Panc1 (cell line): ENCODE measurements at regions not wholly inside any gene's neighbourhood (a gene's known extent, or its start where the extent isn't known, plus 50 kb on each side); places are given as distances from the start of the nearest gene placed in this dataset.

Experiments used
- ATAC-seq: fragments of 200-7000 bp; cut with Tn5 transposase; 2 replicates; pipeline ENCODE4 v1.9.1; 2020; ENCODE audit warnings: mild to moderate bottlenecking, moderate library complexity
- BruUV-seq: library from RNA; stranded (reverse); fragments of 400-500 nt; replicated peaks from 2 replicates; lab custom pipeline; 2021; lab: Mats Ljungman, UMichigan
- CTCF ChIA-PET: fragments of 300-600 bp; sonication (Branson Sonifier 250); formaldehyde crosslinking; loops from one replicate; lab custom pipeline; 2022; ENCODE audit warnings: antibody characterized with exemption; lab: Charles Lee
- POLR2A ChIA-PET: fragments of 300-600 bp; sonication (Branson Sonifier 250); formaldehyde crosslinking; loops from one replicate; lab custom pipeline; 2022; ENCODE audit warnings: antibody characterized with exemption; lab: Charles Lee
- DNase-seq: peaks from one replicate; pipeline ENCODE4 v3.0.0-alpha.2; 2010; ENCODE audit warnings: low read depth, low spot score
- H3K27ac ChIP-seq: 2 replicates; pipeline ENCODE4 v1.5.1; 2011; ENCODE audit warnings: mild to moderate bottlenecking, low read length, inconsistent platforms
- H3K27me3 ChIP-seq: fragments of 200-500 bp; sonication (Bioruptor generic); 2 replicates; pipeline ENCODE4 v1.6.0; 2014; ENCODE audit warnings: low read length, inconsistent platforms; ENCODE audit not compliant: control insufficient read depth, insufficient read depth
- H3K36me3 ChIP-seq: fragments of 200-500 bp; sonication (Bioruptor generic); 2 replicates; pipeline ENCODE4 v1.5.1; 2014; ENCODE audit warnings: inconsistent platforms, mild to moderate bottlenecking, low read length, moderate library complexity; ENCODE audit not compliant: control insufficient read depth, insufficient read depth
- H3K4me1 ChIP-seq: 2 replicates; pipeline ENCODE4 v1.5.1; 2011; ENCODE audit warnings: inconsistent platforms, mild to moderate bottlenecking, low read length, moderate library complexity; ENCODE audit not compliant: control insufficient read depth, insufficient read depth
- H3K4me3 ChIP-seq, 2 experiments: 2 replicates each; pipeline ENCODE4 v1.5.1; 2011 to 2012; ENCODE audit warnings: low read depth in 2 of 2, low read length in 2 of 2, mild to moderate bottlenecking in 2 of 2, inconsistent platforms in 1 of 2, moderate library complexity in 1 of 2
- H3K9me3 ChIP-seq: fragments of 200-500 bp; sonication (Bioruptor generic); 2 replicates; pipeline ENCODE4 v1.5.1; 2014; ENCODE audit warnings: low read depth, mild to moderate bottlenecking, inconsistent platforms, low read length, moderate library complexity; ENCODE audit not compliant: control insufficient read depth, insufficient read depth
- POLR2AphosphoS5 ChIP-seq: IDR thresholded peaks from 2 replicates; pipeline ENCODE4 v1.6.1; 2012; ENCODE audit warnings: mild to moderate bottlenecking, low read depth, low read length, moderate library complexity
- SIN3A ChIP-seq: IDR thresholded peaks from 2 replicates; pipeline ENCODE4 v1.6.1; 2012; ENCODE audit warnings: low read depth, mild to moderate bottlenecking, low read length, moderate library complexity, borderline replicate concordance; ENCODE audit not compliant: insufficient read depth
- TCF7L2 ChIP-seq: IDR thresholded peaks from 2 replicates; pipeline ENCODE4 v1.6.1; 2011; ENCODE audit warnings: mild to moderate bottlenecking, low read depth, low read length, inconsistent platforms
- in situ Hi-C: cut with HindIII; loops from 2 replicates; pipeline ENCODE4 v1.10.0; 2016; ENCODE audit warnings: low sequenced_read_pairs, low pct_unique_long_range_greater_than_20kb
- intact Hi-C: fragments of 100-400 bp; cut with micrococcal nuclease; formaldehyde crosslinking; loops from one replicate; pipeline ENCODE4 v1.10.0; 2022; ENCODE audit not compliant: unreplicated experiment
- TF ChIP-seq, protein P1 (sequence below): fragments of 450-650 bp; IDR thresholded peaks from 2 replicates; pipeline ENCODE4 v1.5.1; 2017; ENCODE audit warnings: mild to moderate bottlenecking
- TF ChIP-seq, protein P2 (sequence below), 2 experiments: IDR thresholded peaks; 2 replicates each; pipeline ENCODE4 v1.6.1; 2011 to 2012; ENCODE audit warnings: low read depth in 2 of 2, control low read depth in 1 of 2, low read length in 1 of 2, mild to moderate bottlenecking in 1 of 2, moderate library complexity in 1 of 2; ENCODE audit not compliant: insufficient read depth in 1 of 2

DNA sequence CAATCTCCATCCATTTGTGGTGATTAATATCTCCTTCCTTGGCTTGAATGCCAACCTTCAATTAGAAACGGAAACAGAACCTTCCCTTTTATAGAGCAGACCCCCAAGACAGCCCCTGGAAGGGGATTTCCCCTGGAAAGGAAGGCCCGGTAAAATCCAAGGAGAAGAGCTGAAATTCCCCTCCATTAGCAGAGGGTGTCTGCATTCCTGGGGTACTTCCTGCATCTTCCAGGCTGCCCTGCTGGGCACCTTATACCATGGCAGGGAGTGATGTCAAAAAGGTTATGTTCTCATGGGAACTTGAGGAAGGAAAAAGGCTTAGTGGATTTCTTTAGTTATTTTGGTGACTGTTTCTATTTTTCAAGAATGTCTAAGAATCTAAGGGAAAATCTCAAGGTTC, 116.7 kb upstream of the NEO1 start:
- TF ChIP-seq, protein P1, sequence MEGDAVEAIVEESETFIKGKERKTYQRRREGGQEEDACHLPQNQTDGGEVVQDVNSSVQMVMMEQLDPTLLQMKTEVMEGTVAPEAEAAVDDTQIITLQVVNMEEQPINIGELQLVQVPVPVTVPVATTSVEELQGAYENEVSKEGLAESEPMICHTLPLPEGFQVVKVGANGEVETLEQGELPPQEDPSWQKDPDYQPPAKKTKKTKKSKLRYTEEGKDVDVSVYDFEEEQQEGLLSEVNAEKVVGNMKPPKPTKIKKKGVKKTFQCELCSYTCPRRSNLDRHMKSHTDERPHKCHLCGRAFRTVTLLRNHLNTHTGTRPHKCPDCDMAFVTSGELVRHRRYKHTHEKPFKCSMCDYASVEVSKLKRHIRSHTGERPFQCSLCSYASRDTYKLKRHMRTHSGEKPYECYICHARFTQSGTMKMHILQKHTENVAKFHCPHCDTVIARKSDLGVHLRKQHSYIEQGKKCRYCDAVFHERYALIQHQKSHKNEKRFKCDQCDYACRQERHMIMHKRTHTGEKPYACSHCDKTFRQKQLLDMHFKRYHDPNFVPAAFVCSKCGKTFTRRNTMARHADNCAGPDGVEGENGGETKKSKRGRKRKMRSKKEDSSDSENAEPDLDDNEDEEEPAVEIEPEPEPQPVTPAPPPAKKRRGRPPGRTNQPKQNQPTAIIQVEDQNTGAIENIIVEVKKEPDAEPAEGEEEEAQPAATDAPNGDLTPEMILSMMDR, result no peak
- TF ChIP-seq POLR2AphosphoS5 (no peak), TCF7L2 (no peak), SIN3A (no peak)
- TF ChIP-seq, protein P2, sequence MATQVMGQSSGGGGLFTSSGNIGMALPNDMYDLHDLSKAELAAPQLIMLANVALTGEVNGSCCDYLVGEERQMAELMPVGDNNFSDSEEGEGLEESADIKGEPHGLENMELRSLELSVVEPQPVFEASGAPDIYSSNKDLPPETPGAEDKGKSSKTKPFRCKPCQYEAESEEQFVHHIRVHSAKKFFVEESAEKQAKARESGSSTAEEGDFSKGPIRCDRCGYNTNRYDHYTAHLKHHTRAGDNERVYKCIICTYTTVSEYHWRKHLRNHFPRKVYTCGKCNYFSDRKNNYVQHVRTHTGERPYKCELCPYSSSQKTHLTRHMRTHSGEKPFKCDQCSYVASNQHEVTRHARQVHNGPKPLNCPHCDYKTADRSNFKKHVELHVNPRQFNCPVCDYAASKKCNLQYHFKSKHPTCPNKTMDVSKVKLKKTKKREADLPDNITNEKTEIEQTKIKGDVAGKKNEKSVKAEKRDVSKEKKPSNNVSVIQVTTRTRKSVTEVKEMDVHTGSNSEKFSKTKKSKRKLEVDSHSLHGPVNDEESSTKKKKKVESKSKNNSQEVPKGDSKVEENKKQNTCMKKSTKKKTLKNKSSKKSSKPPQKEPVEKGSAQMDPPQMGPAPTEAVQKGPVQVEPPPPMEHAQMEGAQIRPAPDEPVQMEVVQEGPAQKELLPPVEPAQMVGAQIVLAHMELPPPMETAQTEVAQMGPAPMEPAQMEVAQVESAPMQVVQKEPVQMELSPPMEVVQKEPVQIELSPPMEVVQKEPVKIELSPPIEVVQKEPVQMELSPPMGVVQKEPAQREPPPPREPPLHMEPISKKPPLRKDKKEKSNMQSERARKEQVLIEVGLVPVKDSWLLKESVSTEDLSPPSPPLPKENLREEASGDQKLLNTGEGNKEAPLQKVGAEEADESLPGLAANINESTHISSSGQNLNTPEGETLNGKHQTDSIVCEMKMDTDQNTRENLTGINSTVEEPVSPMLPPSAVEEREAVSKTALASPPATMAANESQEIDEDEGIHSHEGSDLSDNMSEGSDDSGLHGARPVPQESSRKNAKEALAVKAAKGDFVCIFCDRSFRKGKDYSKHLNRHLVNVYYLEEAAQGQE (IDR thresholded peaks at IDR 0.05; ENCODE audit: insufficient read depth in 1 of 2, low read depth in 2 of 2, low read length in 1 of 2), result no peak

DNA sequence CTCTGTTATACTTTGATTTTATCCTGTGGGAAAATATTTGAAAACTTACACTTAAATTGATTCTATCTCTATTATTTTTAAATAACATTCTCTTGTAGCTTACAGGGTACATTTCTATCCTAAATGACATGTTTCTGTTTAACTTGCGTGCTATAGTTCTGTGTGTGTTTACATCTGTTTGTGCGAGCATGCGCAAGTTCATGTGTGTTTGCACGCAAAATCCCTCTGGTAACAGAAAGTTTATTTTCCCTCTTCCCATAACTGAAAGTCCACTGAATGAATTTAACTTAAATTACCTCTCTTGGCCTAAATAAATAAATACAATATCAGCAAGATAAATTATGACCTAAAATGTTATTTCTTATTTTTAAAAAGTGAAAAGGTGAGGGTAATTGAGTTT, 117.3 kb upstream of the NEO1 start:
- no peaks in the 10 kb centered on the region for H3K9me3 ChIP-seq
- in situ Hi-C loops, result no loop called here
- ChIA-PET CTCF (interaction anchor here (0.6 kb wide), 1 partner anchor 1356 kb away, joined by 4 read pairs; no protein-coding TSS in a partner anchor), POLR2A (interaction anchor here (0.6 kb wide), 1 partner anchor 38 kb away, joined by 4 read pairs; no protein-coding TSS in a partner anchor)
- ATAC-seq, result no peak
- TF ChIP-seq, protein P2 (IDR thresholded peaks at IDR 0.05; ENCODE audit: insufficient read depth in 1 of 2, low read depth in 2 of 2, low read length in 1 of 2), result no peak
- TF ChIP-seq, protein P1, result no peak
- no peak for TF ChIP-seq POLR2AphosphoS5
- no peak overlapping the region for H3K27ac ChIP-seq
- H3K4me1 ChIP-seq, result no peaks in the 10 kb centered on the region
- H3K36me3 ChIP-seq, result no peaks in the 10 kb centered on the region
- intact Hi-C loops, result no loop called here
- DNase-seq, result no peak
- no TSS peak for BruUV-seq
- no peaks in the 10 kb centered on the region; the same call in none of the 2 replicates for H3K27me3 ChIP-seq
- no peak overlapping the region for H3K4me3 ChIP-seq

More for the DNA sequence above, 116.7 kb upstream of the NEO1 start:
- Histone ChIP-seq H3K27me3 (no peaks in the 10 kb centered on the region; the same call in none of the 2 replicates), H3K4me1 (no peaks in the 10 kb centered on the region), H3K9me3 (no peaks in the 10 kb centered on the region), H3K36me3 (no peaks in the 10 kb centered on the region), H3K4me3 (no peak overlapping the region), H3K27ac (no peak overlapping the region)
- intact Hi-C loops, result no loop called here
- ChIA-PET CTCF (no interaction called here), POLR2A (no interaction called here)
- ATAC-seq, result no peak
- in situ Hi-C loops, result no loop called here
- no TSS peak for BruUV-seq
- DNase-seq, result no peak
